BLaER1 treated with 17β-estradiol and CSF1 and Interleukin-3, amounts not matched to agents 10 nM and 100 nM (cell line): ENCODE measurements at regions not wholly inside any gene's neighbourhood (a gene's known extent, or its start where the extent isn't known, plus 50 kb on each side); places are given as distances from the start of the nearest gene placed in this dataset.

Source experiments
- H3K27ac ChIP-seq, 11 experiments: shearing (Covaris generic); formaldehyde crosslinking; 2 replicates each; pipeline ENCODE4 v1.8.1; 2022
- H3K27me3 ChIP-seq, 11 experiments: shearing (Covaris generic); formaldehyde crosslinking; 2 replicates each; pipeline ENCODE4 v1.8.1; 2022
- H3K36me3 ChIP-seq, 11 experiments: shearing (Covaris generic); formaldehyde crosslinking; 2 replicates each; pipeline ENCODE4 v1.8.1; 2022
- H3K4me1 ChIP-seq, 10 experiments: shearing (Covaris generic); formaldehyde crosslinking; 2 replicates each; pipeline ENCODE4 v1.8.1; 2022
- H3K4me2 ChIP-seq, 11 experiments: shearing (Covaris generic); formaldehyde crosslinking; 2 replicates each; pipeline ENCODE4 v1.8.1; 2022
- H3K4me3 ChIP-seq, 10 experiments: shearing (Covaris generic); formaldehyde crosslinking; 2 replicates each; pipeline ENCODE4 v1.8.1; 2022
- H3K9ac ChIP-seq, 11 experiments: shearing (Covaris generic); formaldehyde crosslinking; 2 replicates each; pipeline ENCODE4 v1.8.1; 2022
- H3K9me3 ChIP-seq, 11 experiments: shearing (Covaris generic); formaldehyde crosslinking; replicated peaks in 1 of 11; 2 replicates each; pipeline ENCODE4 v1.8.1; 2022
- H4K20me1 ChIP-seq, 11 experiments: shearing (Covaris generic); formaldehyde crosslinking; 2 replicates each; pipeline ENCODE4 v1.8.1; 2022
- Cebpa-rat ChIP-seq, 11 experiments: shearing (Covaris generic); IDR thresholded peaks; 2 replicates each; pipeline ENCODE4 v1.8.1; 2022

DNA sequence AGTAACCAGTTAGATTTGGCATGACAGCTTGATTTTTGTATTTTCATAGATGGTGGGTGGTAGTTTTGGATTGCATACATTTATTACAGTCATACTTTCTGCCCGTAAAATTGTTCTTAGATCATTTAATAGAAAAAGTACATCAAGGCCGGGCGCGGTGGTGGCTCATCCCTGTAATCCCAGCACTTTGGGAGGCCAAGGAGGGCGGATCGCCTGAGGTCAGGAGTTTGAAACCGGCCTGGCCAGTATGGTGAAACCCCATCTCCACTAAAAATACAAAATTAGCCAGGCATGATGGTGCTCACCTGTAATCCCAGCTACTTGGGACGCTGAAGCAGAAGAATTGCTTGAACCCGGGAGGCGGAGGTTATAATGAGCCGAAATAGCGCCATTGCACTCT is 55.0 kb upstream of the UBE2L5 start:
- H4K20me1 ChIP-seq, result no peaks in the 10 kb centered on the region; a peak in 1 of 22 replicates
- peaks cover 0 to 78% (median 17%) of the 10 kb centered on the region in 11 experiments; a peak in 13 of 22 replicates for H3K36me3 ChIP-seq
- no peak for TF ChIP-seq Cebpa-rat (IDR thresholded peaks at IDR 0.05)
- H3K9me3 ChIP-seq, result peaks cover 0 to 4% (median 0%) of the 10 kb centered on the region in 11 experiments; a peak in 2 of 22 replicates
- H3K27me3 ChIP-seq, result no peaks in the 10 kb centered on the region
- H3K4me3 ChIP-seq, result no peak overlapping the region
- H3K27ac ChIP-seq, result peak overlapping the region in 7 of 11 experiments; percentile 74 to 96 (median 94); a peak in 12 of 22 replicates
- no peak overlapping the region for H3K9ac ChIP-seq
- peaks cover 53 to 98% (median 96%) of the 10 kb centered on the region in 10 experiments for H3K4me1 ChIP-seq
- H3K4me2 ChIP-seq, result peak overlapping the region in 7 of 11 experiments; percentile 11 to 97 (median 82); a peak in 9 of 22 replicates

DNA sequence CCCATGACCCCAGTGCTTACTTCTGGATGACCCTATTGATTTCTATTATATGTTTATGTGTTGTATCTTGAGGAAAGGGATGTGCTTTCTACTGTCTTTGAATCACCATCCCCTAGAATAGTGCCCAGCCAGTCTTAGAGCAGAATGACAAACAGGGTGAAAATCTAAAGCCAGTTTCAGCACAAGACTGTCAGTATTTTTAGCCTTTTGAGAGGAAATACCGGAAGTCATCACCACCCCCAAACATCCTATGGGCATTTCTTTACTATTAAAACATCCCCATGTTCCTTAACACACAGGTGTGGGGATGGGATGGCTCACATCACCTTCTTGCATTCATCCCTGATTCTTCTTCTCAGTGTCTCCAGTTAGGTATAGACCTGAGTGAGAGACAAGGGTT is 52.1 kb upstream of the UBE2L5 start:
- Histone ChIP-seq H3K4me1 (peaks cover 67 to 98% (median 96%) of the 10 kb centered on the region in 10 experiments), H3K4me3 (peak overlapping the region in 5 of 10 experiments; percentile 10 to 19 (median 16); a peak in 3 of 20 replicates), H4K20me1 (no peaks in the 10 kb centered on the region; a peak in 1 of 22 replicates), H3K4me2 (peak overlapping the region; percentile 51 to 97 (median 82)), H3K9ac (peak overlapping the region in 8 of 11 experiments; percentile 73 to 86 (median 79); a peak in 16 of 22 replicates), H3K27me3 (peaks cover 0 to 4% (median 0%) of the 10 kb centered on the region in 11 experiments; a peak in 1 of 22 replicates), H3K27ac (peak overlapping the region in 10 of 11 experiments; percentile 7 to 96 (median 92); a peak in 18 of 22 replicates), H3K9me3 (peaks cover 0 to 4% (median 0%) of the 10 kb centered on the region in 11 experiments; a peak in 2 of 22 replicates), H3K36me3 (peaks cover 0 to 50% (median 12%) of the 10 kb centered on the region in 11 experiments; a peak in 13 of 22 replicates)
- no peak for TF ChIP-seq Cebpa-rat (IDR thresholded peaks at IDR 0.05)

DNA sequence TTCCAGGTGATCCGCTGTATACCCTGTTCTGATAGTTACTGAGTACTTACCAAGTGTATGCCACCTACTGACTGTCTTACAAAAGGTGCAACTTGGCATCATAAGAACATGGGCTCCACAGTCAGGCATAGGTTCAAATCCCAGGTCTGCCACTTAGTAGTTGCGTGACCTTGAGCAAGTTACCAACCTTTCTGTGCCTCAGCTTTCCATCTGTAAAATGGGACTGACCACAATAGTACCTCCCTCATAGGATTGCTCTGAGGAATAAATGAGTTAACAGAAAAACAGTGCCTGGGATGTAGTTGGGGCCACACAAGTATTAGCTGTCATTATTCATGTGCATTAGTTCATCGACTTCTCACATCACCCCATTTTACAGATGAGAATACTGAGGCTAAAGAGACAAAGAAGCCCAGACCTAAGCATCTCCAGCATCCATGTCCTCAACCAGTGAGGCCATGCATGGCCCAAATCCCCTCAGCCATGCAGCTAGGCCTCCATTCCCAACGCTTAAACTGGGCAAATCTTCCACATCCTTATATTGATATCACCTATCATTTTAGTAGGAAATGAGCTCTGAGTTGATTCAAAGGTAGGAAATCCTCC is 51.3 kb upstream of the UBE2L5 start:
- Histone ChIP-seq H3K4me1 (peaks cover 67 to 98% (median 96%) of the 10 kb centered on the region in 10 experiments), H3K4me2 (peak overlapping the region; percentile 57 to 97 (median 82)), H3K4me3 (peak overlapping the region in 2 of 10 experiments; percentile 19 to 50; a peak in 3 of 20 replicates), H3K36me3 (peaks cover 0 to 45% (median 12%) of the 10 kb centered on the region in 11 experiments; a peak in 13 of 22 replicates), H3K9me3 (peaks cover 0 to 4% (median 0%) of the 10 kb centered on the region in 11 experiments; a peak in 2 of 22 replicates), H3K9ac (peak overlapping the region in 8 of 11 experiments; percentile 73 to 86 (median 79); a peak in 17 of 22 replicates), H3K27ac (peak overlapping the region in 10 of 11 experiments; percentile 8 to 96 (median 92); a peak in 20 of 22 replicates), H3K27me3 (peaks cover 0 to 8% (median 0%) of the 10 kb centered on the region in 11 experiments; a peak in 1 of 22 replicates), H4K20me1 (no peaks in the 10 kb centered on the region; a peak in 1 of 22 replicates)
- no peak for TF ChIP-seq Cebpa-rat (IDR thresholded peaks at IDR 0.05)

DNA sequence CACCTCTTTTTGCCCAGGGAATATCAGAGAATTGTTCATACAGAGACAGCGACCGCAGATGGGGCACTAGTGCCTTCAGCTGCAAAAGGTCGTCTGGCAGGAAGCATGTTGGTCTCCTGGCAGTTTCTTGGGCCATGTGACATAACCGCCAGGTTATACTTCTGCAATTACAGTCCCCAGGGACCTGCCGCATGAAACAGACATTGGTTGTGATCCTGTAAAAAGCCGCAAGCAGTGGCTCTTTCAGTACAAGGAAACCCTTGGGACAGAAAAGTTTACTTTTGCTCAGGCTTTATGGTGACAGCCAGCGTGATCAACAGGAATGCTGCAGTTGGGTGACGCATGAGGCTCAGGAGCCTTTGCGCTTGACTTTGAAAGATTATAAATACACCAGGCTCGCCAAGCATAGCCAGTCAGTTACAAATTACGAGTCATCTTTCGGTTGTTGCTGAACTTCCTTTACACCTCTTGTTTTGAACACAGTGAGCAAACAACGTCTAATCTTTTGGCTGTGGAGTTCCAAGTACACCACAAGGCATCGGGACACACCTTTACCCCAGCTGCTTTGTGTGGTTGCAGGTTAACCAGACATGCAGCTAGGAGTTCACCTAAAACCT is 50.5 kb upstream of the UBE2L5 start:
- H3K27ac ChIP-seq, result peak overlapping the region in 10 of 11 experiments; percentile 12 to 96 (median 92); a peak in 20 of 22 replicates
- peak overlapping the region in 8 of 10 experiments; percentile 11 to 62 (median 50); a peak in 14 of 20 replicates for H3K4me3 ChIP-seq
- peaks cover 0 to 8% (median 0%) of the 10 kb centered on the region in 11 experiments; a peak in 1 of 22 replicates for H3K27me3 ChIP-seq
- peaks cover 0 to 39% (median 12%) of the 10 kb centered on the region in 11 experiments; a peak in 13 of 22 replicates for H3K36me3 ChIP-seq
- H4K20me1 ChIP-seq, result no peaks in the 10 kb centered on the region; a peak in 1 of 22 replicates
- peak in 8 of 11 experiments; percentile 79 to 100 (median 96); a peak in 17 of 22 replicates for TF ChIP-seq Cebpa-rat (IDR thresholded peaks at IDR 0.05)
- H3K4me1 ChIP-seq, result peaks cover 69 to 98% (median 96%) of the 10 kb centered on the region in 10 experiments
- peak overlapping the region in 9 of 11 experiments; percentile 34 to 86 (median 82); a peak in 20 of 22 replicates for H3K9ac ChIP-seq
- H3K9me3 ChIP-seq, result peaks cover 0 to 4% (median 0%) of the 10 kb centered on the region in 11 experiments; a peak in 2 of 22 replicates
- H3K4me2 ChIP-seq, result peak overlapping the region; percentile 57 to 97 (median 87)
